Type B pancreatic cell (in vitro differentiated cells): ENCODE measurements at regions not wholly inside any gene's neighbourhood (a gene's known extent, or its start where the extent isn't known, plus 50 kb on each side); places are given as distances from the start of the nearest gene placed in this dataset.

Experiments
- DNase-seq: peaks from one replicate; pipeline ENCODE4 v3.0.0; 2021; ENCODE audit warnings: mixed read lengths; ENCODE audit not compliant: unreplicated experiment; ENCODE audit errors: extremely low spot score
- H3K27ac Mint-ChIP-seq: 2 replicates; pipeline ENCODE4 v1.8.0; 2021; ENCODE audit warnings: mild to moderate bottlenecking, mixed read lengths
- H3K27me3 Mint-ChIP-seq: 2 replicates; pipeline ENCODE4 v1.8.0; 2021; ENCODE audit warnings: mixed read lengths
- H3K36me3 Mint-ChIP-seq: 2 replicates; pipeline ENCODE4 v1.8.0; 2021; ENCODE audit warnings: mixed read lengths
- H3K4me1 Mint-ChIP-seq: one replicate; pipeline ENCODE4 v1.8.0; 2021; ENCODE audit warnings: mixed read lengths; ENCODE audit not compliant: unreplicated experiment
- H3K4me3 Mint-ChIP-seq: 2 replicates; pipeline ENCODE4 v1.8.0; 2021; ENCODE audit warnings: mild to moderate bottlenecking, mixed read lengths
- H3K9me3 Mint-ChIP-seq: 2 replicates; pipeline ENCODE4 v1.8.0; 2021; ENCODE audit warnings: mixed read lengths
- TF ChIP-seq, protein P1 (sequence below): fragments of 200-600 bp; sonication (generic); conservative IDR thresholded peaks from 2 replicates; pipeline ENCODE4 v1.5.0; 2021; ENCODE audit warnings: antibody characterized with exemption, mild to moderate bottlenecking

DNA sequence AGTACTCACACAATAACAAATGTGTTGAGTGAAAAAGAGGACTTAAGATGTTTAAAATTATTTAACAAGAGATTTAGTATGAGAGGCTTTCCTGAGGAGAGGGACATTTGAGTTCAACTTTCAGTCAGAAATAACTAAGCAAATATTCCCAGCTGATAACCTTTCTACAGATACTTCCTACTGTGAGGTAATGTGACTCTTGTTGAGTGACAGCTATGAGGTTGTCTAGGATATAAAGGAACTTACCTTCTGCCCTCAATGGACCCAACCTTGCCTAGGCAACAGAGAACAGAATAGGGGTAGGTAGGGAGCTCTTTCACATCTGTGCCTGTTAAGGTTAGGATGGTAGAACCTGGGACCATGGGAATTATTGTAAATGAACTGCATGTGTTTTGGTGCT, 54.7 kb downstream of the GLUD2 start:
- no peak overlapping the region for H3K4me3 Mint-ChIP-seq
- no peaks in the 10 kb centered on the region for H3K36me3 Mint-ChIP-seq
- no peaks in the 10 kb centered on the region for H3K27me3 Mint-ChIP-seq
- TF ChIP-seq, protein P1, sequence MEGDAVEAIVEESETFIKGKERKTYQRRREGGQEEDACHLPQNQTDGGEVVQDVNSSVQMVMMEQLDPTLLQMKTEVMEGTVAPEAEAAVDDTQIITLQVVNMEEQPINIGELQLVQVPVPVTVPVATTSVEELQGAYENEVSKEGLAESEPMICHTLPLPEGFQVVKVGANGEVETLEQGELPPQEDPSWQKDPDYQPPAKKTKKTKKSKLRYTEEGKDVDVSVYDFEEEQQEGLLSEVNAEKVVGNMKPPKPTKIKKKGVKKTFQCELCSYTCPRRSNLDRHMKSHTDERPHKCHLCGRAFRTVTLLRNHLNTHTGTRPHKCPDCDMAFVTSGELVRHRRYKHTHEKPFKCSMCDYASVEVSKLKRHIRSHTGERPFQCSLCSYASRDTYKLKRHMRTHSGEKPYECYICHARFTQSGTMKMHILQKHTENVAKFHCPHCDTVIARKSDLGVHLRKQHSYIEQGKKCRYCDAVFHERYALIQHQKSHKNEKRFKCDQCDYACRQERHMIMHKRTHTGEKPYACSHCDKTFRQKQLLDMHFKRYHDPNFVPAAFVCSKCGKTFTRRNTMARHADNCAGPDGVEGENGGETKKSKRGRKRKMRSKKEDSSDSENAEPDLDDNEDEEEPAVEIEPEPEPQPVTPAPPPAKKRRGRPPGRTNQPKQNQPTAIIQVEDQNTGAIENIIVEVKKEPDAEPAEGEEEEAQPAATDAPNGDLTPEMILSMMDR: no peak
- no peaks in the 10 kb centered on the region for H3K9me3 Mint-ChIP-seq
- no peak for DNase-seq
- no peaks in the 10 kb centered on the region for H3K4me1 Mint-ChIP-seq
- H3K27ac Mint-ChIP-seq: no peak overlapping the region

DNA sequence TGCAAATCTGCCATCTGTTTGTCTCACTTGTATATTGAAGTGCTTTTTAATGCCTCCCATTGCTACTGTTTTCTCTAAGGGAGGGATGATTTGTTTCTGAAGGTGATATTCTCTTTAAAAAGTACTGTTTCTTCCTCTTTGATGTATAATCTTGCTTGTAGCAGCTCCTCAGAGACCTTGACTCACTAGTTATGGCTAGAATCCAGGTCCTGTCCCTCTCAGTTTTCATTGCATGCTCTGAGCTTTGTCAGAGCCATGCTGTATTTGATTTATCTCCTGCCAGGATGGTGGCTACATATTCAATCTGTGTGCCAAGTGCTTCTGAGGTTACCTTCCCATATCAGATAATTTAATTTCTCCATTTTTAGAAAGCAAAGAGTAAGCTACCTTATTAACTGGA, 56.0 kb downstream of the GLUD2 start:
- no peak overlapping the region for H3K4me3 Mint-ChIP-seq
- no peaks in the 10 kb centered on the region for H3K9me3 Mint-ChIP-seq
- H3K27ac Mint-ChIP-seq: no peak overlapping the region
- no peak for DNase-seq
- H3K4me1 Mint-ChIP-seq: no peaks in the 10 kb centered on the region
- H3K27me3 Mint-ChIP-seq: no peaks in the 10 kb centered on the region
- no peaks in the 10 kb centered on the region for H3K36me3 Mint-ChIP-seq
- TF ChIP-seq, protein P1: no peak

DNA sequence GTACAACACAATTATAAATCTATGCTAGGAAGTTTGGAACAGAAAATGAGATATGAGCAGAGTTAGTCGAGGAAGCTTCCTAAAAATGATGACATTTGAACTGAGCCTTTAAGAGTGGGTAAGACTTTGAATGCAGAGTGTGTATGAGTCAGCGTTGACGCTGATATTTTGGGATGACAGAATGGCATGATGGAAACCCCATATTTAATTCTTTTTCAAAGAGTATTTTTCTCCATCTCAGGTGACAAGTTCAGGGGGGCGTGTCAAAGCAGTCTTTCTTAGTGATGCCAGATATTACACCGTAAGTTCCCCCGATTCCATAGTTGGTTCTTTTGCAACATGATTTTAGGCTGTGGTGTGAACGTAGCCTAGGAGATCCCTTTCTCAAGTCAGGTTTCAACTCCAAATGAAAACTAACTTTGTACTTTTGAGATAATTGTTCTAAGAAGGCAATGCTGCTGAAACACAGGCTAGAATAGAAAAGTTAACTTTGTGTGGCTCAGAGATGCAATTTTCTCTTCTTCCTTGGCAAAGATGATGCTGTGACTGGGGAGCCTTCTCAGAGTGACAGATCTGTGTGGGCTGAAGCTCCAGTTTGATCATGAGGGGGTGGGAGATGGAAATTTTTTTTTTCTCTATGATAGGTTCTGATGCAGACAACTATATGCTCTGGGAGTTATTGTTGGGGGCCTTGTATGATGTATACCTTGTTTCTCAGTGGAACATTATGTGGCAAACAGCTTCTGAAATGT, 59.2 kb downstream of the GLUD2 start:
- no peak overlapping the region for H3K27ac Mint-ChIP-seq

DNA sequence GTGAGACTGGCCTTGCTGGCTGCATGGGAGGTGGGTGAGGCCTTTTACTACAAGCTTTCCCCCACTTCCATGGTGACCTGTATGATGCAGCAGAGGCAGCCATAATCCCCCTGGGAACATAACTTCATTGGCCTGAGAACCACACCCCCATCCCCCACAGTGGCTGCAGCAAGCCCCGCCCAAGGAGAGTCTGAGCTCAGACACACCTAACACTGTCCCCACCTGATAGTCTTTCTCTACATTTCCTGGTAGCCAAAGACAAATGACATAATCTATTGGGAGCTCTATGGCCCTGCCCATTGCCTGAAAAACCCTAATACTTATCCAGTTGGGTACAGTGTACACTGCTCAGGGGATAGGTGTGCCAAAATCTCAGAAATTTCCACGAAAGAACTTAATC, 62.6 kb downstream of the GLUD2 start:
- H3K9me3 Mint-ChIP-seq: no peaks in the 10 kb centered on the region
- H3K4me1 Mint-ChIP-seq: no peaks in the 10 kb centered on the region
- no peak overlapping the region for H3K27ac Mint-ChIP-seq
- DNase-seq: no peak
- H3K36me3 Mint-ChIP-seq: no peaks in the 10 kb centered on the region
- TF ChIP-seq, protein P1: no peak
- no peak overlapping the region for H3K4me3 Mint-ChIP-seq
- no peaks in the 10 kb centered on the region for H3K27me3 Mint-ChIP-seq

More for the DNA sequence above, 59.2 kb downstream of the GLUD2 start:
- no peaks in the 10 kb centered on the region for H3K4me1 Mint-ChIP-seq
- no peaks in the 10 kb centered on the region for H3K27me3 Mint-ChIP-seq
- DNase-seq: no peak
- H3K36me3 Mint-ChIP-seq: no peaks in the 10 kb centered on the region
- H3K4me3 Mint-ChIP-seq: no peak overlapping the region
- H3K9me3 Mint-ChIP-seq: no peaks in the 10 kb centered on the region
- TF ChIP-seq, protein P1: no peak

DNA sequence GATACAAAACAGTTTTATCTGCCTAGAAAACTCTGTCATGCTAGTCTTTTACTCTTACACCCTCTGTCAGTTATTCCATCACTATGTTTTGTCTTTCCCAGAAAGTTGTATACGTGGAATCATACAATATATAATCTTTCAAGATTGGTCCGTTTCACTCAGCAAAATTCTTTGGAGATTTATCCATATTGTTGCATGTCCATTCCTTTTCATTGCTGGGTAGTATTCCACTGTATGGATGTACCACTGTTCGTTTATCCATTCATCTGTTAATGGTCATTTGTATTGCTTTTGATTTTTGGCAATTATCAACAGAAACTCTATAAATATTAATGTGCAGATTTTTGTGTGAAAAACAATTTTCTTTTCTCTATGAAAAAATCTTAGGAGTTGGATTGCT, 63.1 kb downstream of the GLUD2 start:
- no peak overlapping the region for H3K4me3 Mint-ChIP-seq
- DNase-seq: no peak
- H3K27me3 Mint-ChIP-seq: no peaks in the 10 kb centered on the region
- H3K4me1 Mint-ChIP-seq: no peaks in the 10 kb centered on the region
- TF ChIP-seq, protein P1: no peak
- no peaks in the 10 kb centered on the region for H3K36me3 Mint-ChIP-seq
- no peak overlapping the region for H3K27ac Mint-ChIP-seq
- H3K9me3 Mint-ChIP-seq: no peaks in the 10 kb centered on the region
